ENCODE measurements at regions not wholly inside any gene's neighbourhood (a gene's known extent, or its start where the extent isn't known, plus 50 kb on each side); places are given as distances from the start of the nearest gene placed in this dataset.

DNA sequence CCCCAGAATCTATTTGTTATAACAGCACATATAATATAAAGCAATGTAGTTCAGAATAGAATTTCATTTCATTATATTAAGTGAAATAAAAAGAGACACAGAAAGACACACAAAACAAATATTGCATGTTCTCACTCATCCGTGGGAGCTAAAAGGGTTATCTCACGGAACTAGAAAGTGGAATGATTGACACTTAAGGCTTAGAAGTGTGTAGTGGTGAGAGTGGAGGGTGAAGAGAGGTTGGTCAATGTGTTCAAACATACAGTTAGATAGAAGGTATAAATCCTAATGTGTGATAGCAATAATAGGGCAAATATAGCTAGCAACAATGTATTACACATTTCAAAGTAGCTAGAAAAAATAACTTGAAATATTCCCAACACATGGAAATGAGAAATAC lies 1001.7 kb upstream of the TMPRSS15 start:
- TF ChIP-seq, protein P1, sequence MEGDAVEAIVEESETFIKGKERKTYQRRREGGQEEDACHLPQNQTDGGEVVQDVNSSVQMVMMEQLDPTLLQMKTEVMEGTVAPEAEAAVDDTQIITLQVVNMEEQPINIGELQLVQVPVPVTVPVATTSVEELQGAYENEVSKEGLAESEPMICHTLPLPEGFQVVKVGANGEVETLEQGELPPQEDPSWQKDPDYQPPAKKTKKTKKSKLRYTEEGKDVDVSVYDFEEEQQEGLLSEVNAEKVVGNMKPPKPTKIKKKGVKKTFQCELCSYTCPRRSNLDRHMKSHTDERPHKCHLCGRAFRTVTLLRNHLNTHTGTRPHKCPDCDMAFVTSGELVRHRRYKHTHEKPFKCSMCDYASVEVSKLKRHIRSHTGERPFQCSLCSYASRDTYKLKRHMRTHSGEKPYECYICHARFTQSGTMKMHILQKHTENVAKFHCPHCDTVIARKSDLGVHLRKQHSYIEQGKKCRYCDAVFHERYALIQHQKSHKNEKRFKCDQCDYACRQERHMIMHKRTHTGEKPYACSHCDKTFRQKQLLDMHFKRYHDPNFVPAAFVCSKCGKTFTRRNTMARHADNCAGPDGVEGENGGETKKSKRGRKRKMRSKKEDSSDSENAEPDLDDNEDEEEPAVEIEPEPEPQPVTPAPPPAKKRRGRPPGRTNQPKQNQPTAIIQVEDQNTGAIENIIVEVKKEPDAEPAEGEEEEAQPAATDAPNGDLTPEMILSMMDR (IDR thresholded peaks at IDR 0.05 in 2 of 3, conservative IDR thresholded peaks at IDR 0.05 in 1 of 3; ENCODE audit: borderline replicate concordance in 1 of 3, insufficient read depth in 1 of 3, low read depth in 2 of 3, low read length in 2 of 3), result no peak
- TF ChIP-seq POLR2AphosphoS5 (IDR thresholded peaks at IDR 0.05; ENCODE audit: low read depth, low read length) (no peak), POLR2A (IDR thresholded peaks at IDR 0.05; ENCODE audit: borderline replicate concordance, extremely low read depth, insufficient read depth, insufficient read length) (no peak)
- TF ChIP-seq, protein P2, sequence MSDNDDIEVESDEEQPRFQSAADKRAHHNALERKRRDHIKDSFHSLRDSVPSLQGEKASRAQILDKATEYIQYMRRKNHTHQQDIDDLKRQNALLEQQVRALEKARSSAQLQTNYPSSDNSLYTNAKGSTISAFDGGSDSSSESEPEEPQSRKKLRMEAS (IDR thresholded peaks at IDR 0.05), result no peak

Data from HCT116 (cell line).